ENCODE measurements at regions not wholly inside any gene's neighbourhood (a gene's known extent, or its start where the extent isn't known, plus 50 kb on each side); places are given as distances from the start of the nearest gene placed in this dataset.
"Not testable (repeated sequence)": the region's sequence is repeated elsewhere in the genome, so short reads cannot be mapped to it uniquely, and the experiment has no call there.

GRCh38 chr7:114269714-114270113 is 144.9 kb upstream of the FOXP2 start:
- DNase-seq (ENCODE audit: insufficient read length) (no peak), FAIRE-seq (no peak)
- TF ChIP-seq TAF1 (IDR thresholded peaks at IDR 0.05; ENCODE audit: borderline replicate concordance, low read depth, low read length) (no peak), POLR2AphosphoS5 (IDR thresholded peaks at IDR 0.05; ENCODE audit: low read depth, low read length) (no peak), POLR2A (IDR thresholded peaks at IDR 0.05; ENCODE audit: low read depth, low read length) (no peak)

- not testable (repeated sequence) for DNase-seq (ENCODE audit: insufficient read length); FAIRE-seq
These were observed 147.1 kb upstream of the FOXP2 start for GRCh38 chr7:114267550-114267949.

- TF ChIP-seq TAF1 (IDR thresholded peaks at IDR 0.05; ENCODE audit: borderline replicate concordance, low read depth, low read length): no peak
- no peak for TF ChIP-seq POLR2A (IDR thresholded peaks at IDR 0.05; ENCODE audit: low read depth, low read length)
- no peak for TF ChIP-seq POLR2AphosphoS5 (IDR thresholded peaks at IDR 0.05; ENCODE audit: low read depth, low read length)
- DNase-seq (ENCODE audit: insufficient read length) (no peak), FAIRE-seq (no peak)
These were observed 150.6 kb upstream of the FOXP2 start for GRCh38 chr7:114264023-114264422.

GRCh38 chr7:114263219-114263618 is 151.4 kb upstream of the FOXP2 start:
- DNase-seq (ENCODE audit: insufficient read length) (no peak), FAIRE-seq (no peak)
- TF ChIP-seq TAF1 (IDR thresholded peaks at IDR 0.05; ENCODE audit: borderline replicate concordance, low read depth, low read length) (no peak), POLR2A (IDR thresholded peaks at IDR 0.05; ENCODE audit: low read depth, low read length) (no peak), POLR2AphosphoS5 (IDR thresholded peaks at IDR 0.05; ENCODE audit: low read depth, low read length) (no peak)

- FAIRE-seq (no peak), DNase-seq (ENCODE audit: insufficient read length) (no peak)
- no peak for TF ChIP-seq POLR2AphosphoS5 (IDR thresholded peaks at IDR 0.05; ENCODE audit: low read depth, low read length)
- no peak for TF ChIP-seq TAF1 (IDR thresholded peaks at IDR 0.05; ENCODE audit: borderline replicate concordance, low read depth, low read length)
These were observed 159.2 kb upstream of the FOXP2 start for GRCh38 chr7:114255404-114255841.

GRCh38 chr7:114243646-114244045 is 171.0 kb upstream of the FOXP2 start:
- FAIRE-seq (no peak), DNase-seq (ENCODE audit: insufficient read length) (no peak)
- TF ChIP-seq TAF1 (IDR thresholded peaks at IDR 0.05; ENCODE audit: borderline replicate concordance, low read depth, low read length) (no peak), POLR2A (IDR thresholded peaks at IDR 0.05; ENCODE audit: low read depth, low read length) (no peak), POLR2AphosphoS5 (IDR thresholded peaks at IDR 0.05; ENCODE audit: low read depth, low read length) (no peak)

- DNase-seq (ENCODE audit: insufficient read length) (no peak), FAIRE-seq (no peak)
- no peak for TF ChIP-seq POLR2A (IDR thresholded peaks at IDR 0.05; ENCODE audit: low read depth, low read length)
- TF ChIP-seq POLR2AphosphoS5 (IDR thresholded peaks at IDR 0.05; ENCODE audit: low read depth, low read length): no peak
- no peak for TF ChIP-seq TAF1 (IDR thresholded peaks at IDR 0.05; ENCODE audit: borderline replicate concordance, low read depth, low read length)
These were observed 171.6 kb upstream of the FOXP2 start for GRCh38 chr7:114242992-114243507.

- DNase-seq (ENCODE audit: insufficient read length): no peak
- no peak for FAIRE-seq
- no peak for TF ChIP-seq POLR2A (IDR thresholded peaks at IDR 0.05; ENCODE audit: low read depth, low read length)
- TF ChIP-seq TAF1 (IDR thresholded peaks at IDR 0.05; ENCODE audit: borderline replicate concordance, low read depth, low read length): no peak
- no peak for TF ChIP-seq POLR2AphosphoS5 (IDR thresholded peaks at IDR 0.05; ENCODE audit: low read depth, low read length)
These were observed 185.4 kb upstream of the FOXP2 start for GRCh38 chr7:114229246-114229645.

GRCh38 chr7:114225784-114226183 is 188.8 kb upstream of the FOXP2 start:
- FAIRE-seq: no peak
- TF ChIP-seq POLR2AphosphoS5 (IDR thresholded peaks at IDR 0.05; ENCODE audit: low read depth, low read length) (no peak), TAF1 (IDR thresholded peaks at IDR 0.05; ENCODE audit: borderline replicate concordance, low read depth, low read length) (no peak), POLR2A (IDR thresholded peaks at IDR 0.05; ENCODE audit: low read depth, low read length) (no peak)
- no peak for DNase-seq (ENCODE audit: insufficient read length)

GRCh38 chr7:114218283-114218682 is 196.3 kb upstream of the FOXP2 start:
- no peak for TF ChIP-seq TAF1 (IDR thresholded peaks at IDR 0.05; ENCODE audit: borderline replicate concordance, low read depth, low read length)
- TF ChIP-seq POLR2A (IDR thresholded peaks at IDR 0.05; ENCODE audit: low read depth, low read length): no peak
- no peak for TF ChIP-seq POLR2AphosphoS5 (IDR thresholded peaks at IDR 0.05; ENCODE audit: low read depth, low read length)
- DNase-seq (ENCODE audit: insufficient read length): no peak
- no peak for FAIRE-seq

- no peak for TF ChIP-seq POLR2AphosphoS5 (IDR thresholded peaks at IDR 0.05; ENCODE audit: low read depth, low read length)
- TF ChIP-seq POLR2A (IDR thresholded peaks at IDR 0.05; ENCODE audit: low read depth, low read length): no peak
- no peak for TF ChIP-seq TAF1 (IDR thresholded peaks at IDR 0.05; ENCODE audit: borderline replicate concordance, low read depth, low read length)
- DNase-seq (ENCODE audit: insufficient read length) (no peak), FAIRE-seq (no peak)
These were observed 197.4 kb upstream of the FOXP2 start for GRCh38 chr7:114217026-114217806.

- DNase-seq (ENCODE audit: insufficient read length) (no peak), FAIRE-seq (no peak)
- TF ChIP-seq POLR2AphosphoS5 (IDR thresholded peaks at IDR 0.05; ENCODE audit: low read depth, low read length): no peak
These were observed 200.1 kb upstream of the FOXP2 start for GRCh38 chr7:114214466-114214865.
